ENCODE measurements at regions not wholly inside any gene's neighbourhood (a gene's known extent, or its start where the extent isn't known, plus 50 kb on each side); places are given as distances from the start of the nearest gene placed in this dataset.

GRCh38 chrX:110863883-110864282 is 68.3 kb upstream of the CHRDL1 start:
- ChIA-PET POLR2A (ENCODE audit: partially characterized antibody) (no interaction called here), CTCF (ENCODE audit: partially characterized antibody) (interaction anchor here (0.6 to 0.9 kb wide), 3 partner anchors 9 to 28 kb away, joined by 3 read pairs; no protein-coding TSS in a partner anchor)
- Mint-ChIP-seq H3K9me3 (no peaks in the 10 kb centered on the region), H3K27me3 (peaks cover 0 to 4% of the 10 kb centered on the region in 2 donors), H3K27ac (no peak overlapping the region), H3K4me1 (no peaks in the 10 kb centered on the region), H3K4me3 (no peak overlapping the region), H3K36me3 (no peaks in the 10 kb centered on the region)
- Histone ChIP-seq H3K27me3 (ENCODE audit: insufficient read depth, low read length) (no peaks in the 10 kb centered on the region), H3K4me1 (ENCODE audit: insufficient read depth, low read length) (no peaks in the 10 kb centered on the region), H3K36me3 (ENCODE audit: insufficient read depth, low read length) (no peaks in the 10 kb centered on the region), H3K27ac (ENCODE audit: low read depth, low read length) (no peak overlapping the region), H3K9me3 (ENCODE audit: control insufficient read depth in 1 of 2, low read length in 2 of 2) (no peaks in the 10 kb centered on the region), H3K4me3 (ENCODE audit: low read length in 2 of 2) (no peak overlapping the region)
- intact Hi-C loops (cut with micrococcal nuclease) = no loop called here
- DNase-seq = no peak

- Histone ChIP-seq H3K36me3 (ENCODE audit: insufficient read depth, low read length) (no peaks in the 10 kb centered on the region), H3K4me3 (ENCODE audit: low read length in 2 of 2) (no peak overlapping the region), H3K9me3 (ENCODE audit: control insufficient read depth in 1 of 2, low read length in 2 of 2) (no peaks in the 10 kb centered on the region), H3K27me3 (ENCODE audit: insufficient read depth, low read length) (no peaks in the 10 kb centered on the region), H3K4me1 (ENCODE audit: insufficient read depth, low read length) (no peaks in the 10 kb centered on the region), H3K27ac (ENCODE audit: low read depth, low read length) (no peak overlapping the region)
- Mint-ChIP-seq H3K4me3 (no peak overlapping the region), H3K36me3 (no peaks in the 10 kb centered on the region), H3K27me3 (peaks cover 4 to 12% of the 10 kb centered on the region in 2 donors), H3K9me3 (no peaks in the 10 kb centered on the region), H3K27ac (no peak overlapping the region), H3K4me1 (peaks cover 0 to 7% (median 0%) of the 10 kb centered on the region in 4 donors)
- ChIA-PET CTCF (ENCODE audit: partially characterized antibody) (no interaction called here), POLR2A (ENCODE audit: partially characterized antibody) (no interaction called here)
- intact Hi-C loops (cut with micrococcal nuclease) = loop anchor here (10.0 kb wide), 1 partner anchor 236 kb away; the partner anchor contains the start of gene PAK3
- no peak for DNase-seq
Measured at GRCh38 chrX:110858565-110858964, 62.9 kb upstream of the CHRDL1 start.

- no peak overlapping the region for H3K27ac ChIP-seq (ENCODE audit: low read depth, low read length)
- intact Hi-C loops (cut with micrococcal nuclease) = loop anchor here (10.0 kb wide), 1 partner anchor 241 kb away; the partner anchor contains the start of gene PAK3
- H3K27me3 Mint-ChIP-seq = peaks cover 0 to 13% of the 10 kb centered on the region in 2 donors
- H3K36me3 Mint-ChIP-seq = no peaks in the 10 kb centered on the region
- CTCF ChIA-PET (ENCODE audit: partially characterized antibody) = interaction anchor here (1.3 to 1.4 kb wide), 2 partner anchors 391 to 406 kb away, joined by 3 to 4 read pairs; no protein-coding TSS in a partner anchor
- H3K27me3 ChIP-seq (ENCODE audit: insufficient read depth, low read length) = no peaks in the 10 kb centered on the region
- H3K4me1 ChIP-seq (ENCODE audit: insufficient read depth, low read length) = no peaks in the 10 kb centered on the region
- no peaks in the 10 kb centered on the region for H3K9me3 ChIP-seq (ENCODE audit: control insufficient read depth in 1 of 2, low read length in 2 of 2)
- no peak overlapping the region for H3K4me3 Mint-ChIP-seq
- H3K36me3 ChIP-seq (ENCODE audit: insufficient read depth, low read length) = no peaks in the 10 kb centered on the region
- DNase-seq = peak in 1 of 5 donors; percentile 2
- no peaks in the 10 kb centered on the region for H3K9me3 Mint-ChIP-seq
- no peak overlapping the region for H3K4me3 ChIP-seq (ENCODE audit: low read length in 2 of 2)
- H3K4me1 Mint-ChIP-seq = peaks cover 0 to 7% (median 0%) of the 10 kb centered on the region in 4 donors
- POLR2A ChIA-PET (ENCODE audit: partially characterized antibody) = no interaction called here
- H3K27ac Mint-ChIP-seq = no peak overlapping the region
Measured at GRCh38 chrX:110853610-110854009, 58.0 kb upstream of the CHRDL1 start.

DNA sequence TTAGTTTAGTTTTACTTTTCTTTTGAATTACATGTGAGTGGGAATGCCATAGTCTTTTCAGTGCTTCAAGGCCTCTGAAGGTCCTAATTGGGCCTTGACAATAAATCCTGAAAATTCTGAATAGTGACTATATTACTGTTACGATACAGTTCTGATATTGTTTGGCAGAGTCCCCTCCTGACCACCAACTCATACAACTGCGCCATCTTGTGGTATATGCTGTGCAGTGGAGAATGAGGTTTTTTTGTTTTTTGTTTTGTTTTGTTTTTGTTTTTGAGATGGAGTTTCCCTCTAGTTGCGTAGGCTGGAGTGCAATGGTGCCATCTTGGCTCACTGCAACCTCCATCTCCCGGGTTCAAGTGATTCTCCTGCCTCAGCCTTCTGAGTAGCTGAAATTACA is 56.6 kb upstream of the CHRDL1 start:
- no peak overlapping the region for H3K27ac Mint-ChIP-seq
- H3K36me3 ChIP-seq (ENCODE audit: insufficient read depth, low read length) = no peaks in the 10 kb centered on the region
- POLR2A ChIA-PET (ENCODE audit: partially characterized antibody) = no interaction called here
- DNase-seq = peak in 3 of 5 donors; percentile 4 to 17 (median 13)
- peaks cover 0 to 13% of the 10 kb centered on the region in 2 donors for H3K27me3 Mint-ChIP-seq
- H3K27me3 ChIP-seq (ENCODE audit: insufficient read depth, low read length) = no peaks in the 10 kb centered on the region
- CTCF ChIA-PET (ENCODE audit: partially characterized antibody) = no interaction called here
- H3K4me3 ChIP-seq (ENCODE audit: low read length in 2 of 2) = no peak overlapping the region
- H3K27ac ChIP-seq (ENCODE audit: low read depth, low read length) = no peak overlapping the region
- H3K4me1 Mint-ChIP-seq = peaks cover 0 to 7% (median 1%) of the 10 kb centered on the region in 4 donors
- no peaks in the 10 kb centered on the region for H3K4me1 ChIP-seq (ENCODE audit: insufficient read depth, low read length)
- H3K36me3 Mint-ChIP-seq = no peaks in the 10 kb centered on the region
- no peak overlapping the region for H3K4me3 Mint-ChIP-seq
- no peaks in the 10 kb centered on the region for H3K9me3 Mint-ChIP-seq
- intact Hi-C loops (cut with micrococcal nuclease) = loop anchor here (10.0 kb wide), 1 partner anchor 243 kb away; the partner anchor contains the start of gene PAK3
- H3K9me3 ChIP-seq (ENCODE audit: control insufficient read depth in 1 of 2, low read length in 2 of 2) = no peaks in the 10 kb centered on the region

DNA sequence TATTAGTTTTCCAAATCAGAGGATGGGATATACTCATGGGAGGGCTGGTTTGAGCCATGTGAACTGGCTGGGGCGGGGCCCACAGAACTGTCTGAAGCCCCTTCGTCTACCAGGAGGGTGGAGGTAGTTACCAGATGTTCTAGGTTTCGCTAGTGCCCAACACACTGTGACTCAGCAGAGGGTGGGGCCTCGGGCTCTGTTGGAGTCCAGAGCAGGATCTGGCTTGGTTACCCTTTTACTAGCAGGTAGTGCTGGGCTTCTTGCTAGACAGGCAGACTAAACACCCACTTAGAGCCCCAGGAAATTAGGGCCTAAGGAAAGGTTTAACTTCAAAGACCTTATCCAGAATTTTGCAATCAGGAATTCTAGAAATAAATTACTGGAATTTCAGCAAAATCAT is 56.2 kb upstream of the CHRDL1 start:
- H3K36me3 Mint-ChIP-seq = no peaks in the 10 kb centered on the region
- DNase-seq = no peak
- Histone ChIP-seq H3K4me3 (ENCODE audit: low read length in 2 of 2) (no peak overlapping the region), H3K27ac (ENCODE audit: low read depth, low read length) (no peak overlapping the region), H3K36me3 (ENCODE audit: insufficient read depth, low read length) (no peaks in the 10 kb centered on the region), H3K4me1 (ENCODE audit: insufficient read depth, low read length) (no peaks in the 10 kb centered on the region), H3K27me3 (ENCODE audit: insufficient read depth, low read length) (no peaks in the 10 kb centered on the region), H3K9me3 (ENCODE audit: control insufficient read depth in 1 of 2, low read length in 2 of 2) (no peaks in the 10 kb centered on the region)
- peaks cover 0 to 7% (median 1%) of the 10 kb centered on the region in 4 donors for H3K4me1 Mint-ChIP-seq
- ChIA-PET POLR2A (ENCODE audit: partially characterized antibody) (no interaction called here), CTCF (ENCODE audit: partially characterized antibody) (no interaction called here)
- no peaks in the 10 kb centered on the region for H3K9me3 Mint-ChIP-seq
- peak overlapping the region in 1 of 7 donors; percentile 54 for H3K27ac Mint-ChIP-seq
- no peak overlapping the region for H3K4me3 Mint-ChIP-seq
- H3K27me3 Mint-ChIP-seq = peaks cover 0 to 13% of the 10 kb centered on the region in 2 donors
- intact Hi-C loops (cut with micrococcal nuclease) = loop anchor here (10.0 kb wide), 1 partner anchor 243 kb away; the partner anchor contains the start of gene PAK3

GRCh38 chrX:110847334-110847733 is 51.7 kb upstream of the CHRDL1 start:
- H3K27me3 ChIP-seq (ENCODE audit: insufficient read depth, low read length) = no peaks in the 10 kb centered on the region
- ChIA-PET POLR2A (ENCODE audit: partially characterized antibody) (no interaction called here), CTCF (ENCODE audit: partially characterized antibody) (interaction anchor here (1.0 to 1.9 kb wide), 10 partner anchors 8 to 690 kb away, joined by 3 to 7 read pairs (median 4); partner anchors contain the start of gene PAK3)
- no peaks in the 10 kb centered on the region for H3K9me3 ChIP-seq (ENCODE audit: control insufficient read depth in 1 of 2, low read length in 2 of 2)
- H3K9me3 Mint-ChIP-seq = no peaks in the 10 kb centered on the region
- peak in 4 of 5 donors; percentile 38 to 52 (median 51) for DNase-seq
- H3K36me3 Mint-ChIP-seq = no peaks in the 10 kb centered on the region
- H3K36me3 ChIP-seq (ENCODE audit: insufficient read depth, low read length) = no peaks in the 10 kb centered on the region
- intact Hi-C loops (cut with micrococcal nuclease) = loop anchor here (5.0 kb wide), 1 partner anchor 700 kb away; no protein-coding TSS in a partner anchor
- H3K27ac Mint-ChIP-seq = no peak overlapping the region
- no peak overlapping the region for H3K4me3 ChIP-seq (ENCODE audit: low read length in 2 of 2)
- H3K27me3 Mint-ChIP-seq = no peaks in the 10 kb centered on the region
- peaks cover 0 to 3% (median 0%) of the 10 kb centered on the region in 4 donors for H3K4me1 Mint-ChIP-seq
- no peaks in the 10 kb centered on the region for H3K4me1 ChIP-seq (ENCODE audit: insufficient read depth, low read length)
- H3K4me3 Mint-ChIP-seq = no peak overlapping the region
- H3K27ac ChIP-seq (ENCODE audit: low read depth, low read length) = no peak overlapping the region

DNA sequence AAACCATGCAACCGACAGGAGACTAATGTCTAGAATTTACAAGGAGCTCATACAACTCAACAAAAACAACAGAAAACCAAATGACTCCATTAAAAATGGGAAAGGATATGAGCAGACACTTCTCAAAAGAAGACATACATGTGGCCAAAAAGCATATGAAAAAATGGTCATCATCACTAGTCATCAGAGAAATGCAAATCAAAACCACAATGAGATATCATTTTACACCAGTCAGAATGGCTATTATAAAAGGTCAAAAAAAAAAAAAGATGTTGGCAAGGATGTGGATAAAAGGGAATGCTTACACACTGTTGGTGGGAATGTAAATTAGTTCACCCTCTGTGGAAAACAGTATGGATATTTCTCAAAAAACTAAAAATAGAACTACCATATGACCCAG is 50.5 kb upstream of the CHRDL1 start:
- Histone ChIP-seq H3K4me3 (ENCODE audit: low read length in 2 of 2) (no peak overlapping the region), H3K4me1 (ENCODE audit: insufficient read depth, low read length) (no peaks in the 10 kb centered on the region), H3K27ac (ENCODE audit: low read depth, low read length) (no peak overlapping the region), H3K27me3 (ENCODE audit: insufficient read depth, low read length) (no peaks in the 10 kb centered on the region), H3K9me3 (ENCODE audit: control insufficient read depth in 1 of 2, low read length in 2 of 2) (no peaks in the 10 kb centered on the region), H3K36me3 (ENCODE audit: insufficient read depth, low read length) (no peaks in the 10 kb centered on the region)
- no peak for DNase-seq
- no peak overlapping the region for H3K4me3 Mint-ChIP-seq
- H3K9me3 Mint-ChIP-seq = no peaks in the 10 kb centered on the region
- CTCF ChIA-PET (ENCODE audit: partially characterized antibody) = interaction anchor here (1.9 kb wide), 1 partner anchor 10 kb away, joined by 6 read pairs; no protein-coding TSS in a partner anchor
- peaks cover 0 to 3% (median 0%) of the 10 kb centered on the region in 4 donors for H3K4me1 Mint-ChIP-seq
- no peaks in the 10 kb centered on the region for H3K27me3 Mint-ChIP-seq
- intact Hi-C loops (cut with micrococcal nuclease) = loop anchor here (5.0 kb wide), 1 partner anchor 699 kb away; no protein-coding TSS in a partner anchor
- POLR2A ChIA-PET (ENCODE audit: partially characterized antibody) = no interaction called here
- H3K36me3 Mint-ChIP-seq = no peaks in the 10 kb centered on the region
- H3K27ac Mint-ChIP-seq = no peak overlapping the region
